ENCODE measurements at regions not wholly inside any gene's neighbourhood (a gene's known extent, or its start where the extent isn't known, plus 50 kb on each side); places are given as distances from the start of the nearest gene placed in this dataset.
"Not testable (repeated sequence)": the region's sequence is repeated elsewhere in the genome, so short reads cannot be mapped to it uniquely, and the experiment has no call there.

DNA sequence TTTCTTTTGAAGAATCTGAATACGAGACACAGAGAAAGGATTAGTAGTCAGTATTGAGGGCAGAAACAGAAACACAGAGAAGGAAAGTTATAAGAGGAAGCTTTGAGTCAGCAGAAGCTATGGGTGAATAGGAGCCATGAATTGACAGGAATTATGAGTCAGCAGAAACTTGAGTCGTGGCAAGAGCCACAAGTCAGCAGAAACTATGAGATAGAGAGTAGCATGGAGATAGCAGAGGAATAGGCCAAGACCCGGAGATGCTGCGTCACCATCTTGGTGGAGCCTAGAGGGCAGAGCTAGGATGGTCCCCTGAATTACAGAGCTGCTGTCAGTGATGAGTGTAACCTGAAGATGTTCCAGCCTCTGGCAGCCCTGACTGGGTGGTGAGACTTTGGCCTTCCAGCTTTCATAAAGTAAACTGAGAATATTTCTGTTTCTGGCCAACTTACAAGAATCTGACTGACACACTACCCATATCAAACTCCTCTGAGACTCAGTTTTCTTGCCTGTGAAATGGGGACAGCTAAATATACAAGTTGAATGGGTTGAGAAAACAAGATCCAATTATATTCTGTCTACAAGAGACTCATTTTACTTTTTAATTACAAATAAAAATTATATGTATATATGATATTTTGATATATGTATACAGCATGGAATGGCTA lies 211.8 kb downstream of the NPIPA7 start:
- H3K4me3 ChIP-seq (ENCODE audit: low read depth, low read length); H3K9me3 ChIP-seq (ENCODE audit: control insufficient read depth, insufficient read depth, low read length); H3K27ac ChIP-seq (ENCODE audit: low read depth, low read length); H3K9ac ChIP-seq (ENCODE audit: low read depth, low read length); H3K27me3 ChIP-seq (ENCODE audit: control insufficient read depth, insufficient read depth, low read length); H3K36me3 ChIP-seq (ENCODE audit: control insufficient read depth, insufficient read depth, low read length); H3K4me1 ChIP-seq (ENCODE audit: control insufficient read depth, insufficient read depth, low read length): not testable (repeated sequence)

DNA sequence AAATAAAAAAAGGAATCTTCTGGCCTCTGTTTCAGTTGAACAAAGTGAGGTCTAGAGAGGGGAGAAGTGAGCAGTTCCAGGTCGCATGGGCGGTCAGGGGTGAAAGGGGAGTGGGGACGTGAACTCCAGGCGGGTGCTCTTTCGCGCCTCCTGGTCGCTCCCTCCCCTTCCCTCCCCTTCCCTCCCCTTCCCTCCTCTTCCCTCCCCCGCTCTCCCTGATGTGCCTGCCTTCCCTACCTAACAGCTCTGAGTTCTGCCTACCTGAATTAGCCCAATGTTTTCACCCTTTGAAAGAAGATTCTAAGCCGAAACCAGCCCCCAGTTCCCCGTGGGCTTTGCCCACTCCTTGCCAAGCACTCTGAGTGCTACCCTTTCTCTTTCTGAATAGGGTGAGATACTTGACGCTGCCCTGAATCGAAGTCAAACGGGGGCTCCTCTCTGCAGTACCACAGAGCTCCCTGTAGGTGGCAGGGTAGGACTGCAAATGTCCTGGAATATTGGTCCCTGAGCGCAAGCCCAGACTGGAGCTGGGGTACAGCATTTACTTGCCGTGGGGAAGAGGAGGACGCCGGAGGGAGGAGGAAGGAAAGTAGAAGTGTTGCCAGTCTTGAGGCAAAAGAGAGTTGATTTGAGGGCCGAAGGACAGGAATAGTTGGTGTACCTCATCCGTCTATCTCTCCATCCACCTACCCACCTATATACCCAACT lies 214.4 kb downstream of the NPIPA7 start:
- peak overlapping the region; percentile 46 for H3K4me3 ChIP-seq (ENCODE audit: low read depth, low read length)
- H3K4me1 ChIP-seq (ENCODE audit: control insufficient read depth, insufficient read depth, low read length); H3K9me3 ChIP-seq (ENCODE audit: control insufficient read depth, insufficient read depth, low read length); H3K36me3 ChIP-seq (ENCODE audit: control insufficient read depth, insufficient read depth, low read length); H3K27me3 ChIP-seq (ENCODE audit: control insufficient read depth, insufficient read depth, low read length); H3K9ac ChIP-seq (ENCODE audit: low read depth, low read length); H3K27ac ChIP-seq (ENCODE audit: low read depth, low read length): not testable (repeated sequence)

DNA sequence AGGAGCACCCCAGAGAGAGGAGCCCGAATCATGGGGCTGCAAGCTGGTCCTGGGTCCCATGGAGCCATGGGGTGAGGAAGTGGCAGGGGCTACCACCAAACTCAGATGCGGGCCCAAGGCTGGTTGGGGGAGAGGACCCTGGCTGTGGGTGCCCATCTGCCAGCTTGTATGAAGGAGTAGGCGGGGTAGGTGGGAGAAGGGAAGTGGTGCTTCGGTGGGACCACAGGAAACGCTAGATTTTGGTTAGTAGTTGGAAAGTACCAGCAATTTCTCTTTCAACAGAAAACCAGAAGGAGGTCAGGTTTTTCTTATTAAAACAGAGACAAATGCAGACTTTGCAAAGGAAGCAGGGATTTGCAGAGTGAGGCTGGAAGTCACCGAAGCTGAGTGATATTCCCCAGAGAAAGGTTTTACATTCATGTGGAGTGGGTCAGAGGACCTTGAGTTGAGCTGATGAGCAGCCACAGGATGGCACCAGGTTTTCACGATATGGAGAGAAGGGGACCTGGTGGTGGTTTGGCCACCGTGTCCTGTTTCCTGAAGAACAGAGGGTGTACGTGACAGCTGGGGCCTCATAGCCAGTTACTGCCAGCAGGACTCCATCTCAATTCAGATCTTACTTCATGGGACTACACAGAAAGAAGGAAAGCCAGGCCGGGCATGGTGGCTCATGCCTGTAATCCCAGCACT lies 216.2 kb downstream of the NPIPA7 start:
- not testable (repeated sequence) for H3K4me3 ChIP-seq (ENCODE audit: low read depth, low read length); H3K9me3 ChIP-seq (ENCODE audit: control insufficient read depth, insufficient read depth, low read length); H3K27ac ChIP-seq (ENCODE audit: low read depth, low read length); H3K27me3 ChIP-seq (ENCODE audit: control insufficient read depth, insufficient read depth, low read length); H3K4me1 ChIP-seq (ENCODE audit: control insufficient read depth, insufficient read depth, low read length); H3K9ac ChIP-seq (ENCODE audit: low read depth, low read length); H3K36me3 ChIP-seq (ENCODE audit: control insufficient read depth, insufficient read depth, low read length)

DNA sequence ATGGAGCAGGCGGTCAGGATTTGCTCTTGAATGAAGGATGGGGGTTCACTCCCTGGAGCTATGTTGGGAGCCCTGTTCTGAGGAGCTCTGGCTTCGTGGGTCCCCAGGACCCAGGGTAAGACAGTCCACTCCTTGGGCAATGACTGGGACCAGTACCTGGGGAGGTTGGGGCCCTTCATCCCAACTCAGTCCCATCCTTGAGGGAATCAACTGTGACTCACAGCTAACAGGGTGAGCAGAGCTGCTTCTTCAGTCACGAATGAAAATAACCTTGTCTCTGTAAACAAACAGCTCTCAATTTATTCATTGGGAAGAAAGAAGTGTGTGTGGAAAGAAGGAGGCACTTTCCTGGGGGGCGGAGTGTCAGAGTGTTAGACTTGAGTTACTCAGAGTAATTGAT lies 222.3 kb downstream of the NPIPA7 start:
- H3K4me1 ChIP-seq (ENCODE audit: control insufficient read depth, insufficient read depth, low read length); H3K27ac ChIP-seq (ENCODE audit: low read depth, low read length); H3K9ac ChIP-seq (ENCODE audit: low read depth, low read length); H3K9me3 ChIP-seq (ENCODE audit: control insufficient read depth, insufficient read depth, low read length); H3K36me3 ChIP-seq (ENCODE audit: control insufficient read depth, insufficient read depth, low read length); H3K4me3 ChIP-seq (ENCODE audit: low read depth, low read length); H3K27me3 ChIP-seq (ENCODE audit: control insufficient read depth, insufficient read depth, low read length): not testable (repeated sequence)

DNA sequence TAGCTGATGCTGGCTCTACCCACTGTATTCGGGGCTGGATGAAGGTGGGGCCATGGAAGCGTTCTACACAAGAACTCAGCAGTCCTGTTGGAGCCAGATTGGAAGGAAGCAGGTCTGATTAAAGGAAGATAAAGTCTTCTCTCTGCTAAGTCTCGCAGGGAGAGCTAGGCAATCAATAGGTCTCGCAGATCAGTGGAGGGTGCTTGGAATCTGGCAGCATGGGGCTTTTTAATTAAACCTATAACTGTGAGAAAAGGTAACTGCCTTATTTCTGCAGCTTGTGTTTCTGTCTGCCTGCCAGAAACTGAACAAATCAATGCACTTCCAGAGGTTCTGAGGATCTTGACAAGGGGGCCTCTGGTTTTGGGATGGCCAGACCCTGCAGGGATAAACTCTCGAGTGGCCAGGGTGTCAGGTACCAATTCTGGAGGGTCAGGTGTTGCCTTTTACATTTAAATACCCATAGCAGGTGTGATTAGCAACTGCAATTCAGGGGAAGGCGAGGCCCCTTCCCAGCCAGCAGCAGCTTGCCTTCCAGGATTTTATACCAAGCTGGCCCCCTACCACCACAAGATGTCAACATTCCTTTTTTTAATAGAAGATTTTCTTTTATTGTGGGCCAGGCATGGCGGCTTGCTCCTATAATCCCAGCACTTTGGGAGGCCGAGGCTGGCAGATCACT lies 228.6 kb downstream of the NPIPA7 start:
- not testable (repeated sequence) for H3K27me3 ChIP-seq (ENCODE audit: control insufficient read depth, insufficient read depth, low read length); H3K9ac ChIP-seq (ENCODE audit: low read depth, low read length); H3K9me3 ChIP-seq (ENCODE audit: control insufficient read depth, insufficient read depth, low read length); H3K4me1 ChIP-seq (ENCODE audit: control insufficient read depth, insufficient read depth, low read length); H3K4me3 ChIP-seq (ENCODE audit: low read depth, low read length); H3K27ac ChIP-seq (ENCODE audit: low read depth, low read length); H3K36me3 ChIP-seq (ENCODE audit: control insufficient read depth, insufficient read depth, low read length)

DNA sequence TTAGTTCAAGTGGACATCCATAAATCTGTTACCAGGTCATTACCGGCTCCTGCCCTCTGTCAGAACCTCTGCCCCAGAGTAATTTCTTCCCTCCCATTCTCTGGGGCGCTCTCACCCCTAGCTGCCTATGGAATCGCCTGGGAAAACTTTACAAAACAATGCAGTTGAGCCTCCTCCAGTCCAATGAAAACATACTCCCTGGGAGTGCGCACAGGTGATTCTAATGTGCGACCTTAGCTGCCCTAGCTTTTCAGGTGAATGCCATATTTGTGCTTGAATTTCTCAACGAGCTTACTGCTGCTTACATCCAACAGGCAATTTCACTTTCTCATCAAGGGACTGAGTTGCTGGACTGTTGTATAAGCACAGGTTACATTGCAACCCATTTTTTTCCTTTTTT lies 230.7 kb downstream of the NPIPA7 start:
- H3K9me3 ChIP-seq (ENCODE audit: control insufficient read depth, insufficient read depth, low read length); H3K4me1 ChIP-seq (ENCODE audit: control insufficient read depth, insufficient read depth, low read length); H3K9ac ChIP-seq (ENCODE audit: low read depth, low read length); H3K27me3 ChIP-seq (ENCODE audit: control insufficient read depth, insufficient read depth, low read length); H3K27ac ChIP-seq (ENCODE audit: low read depth, low read length); H3K36me3 ChIP-seq (ENCODE audit: control insufficient read depth, insufficient read depth, low read length); H3K4me3 ChIP-seq (ENCODE audit: low read depth, low read length): not testable (repeated sequence)

DNA sequence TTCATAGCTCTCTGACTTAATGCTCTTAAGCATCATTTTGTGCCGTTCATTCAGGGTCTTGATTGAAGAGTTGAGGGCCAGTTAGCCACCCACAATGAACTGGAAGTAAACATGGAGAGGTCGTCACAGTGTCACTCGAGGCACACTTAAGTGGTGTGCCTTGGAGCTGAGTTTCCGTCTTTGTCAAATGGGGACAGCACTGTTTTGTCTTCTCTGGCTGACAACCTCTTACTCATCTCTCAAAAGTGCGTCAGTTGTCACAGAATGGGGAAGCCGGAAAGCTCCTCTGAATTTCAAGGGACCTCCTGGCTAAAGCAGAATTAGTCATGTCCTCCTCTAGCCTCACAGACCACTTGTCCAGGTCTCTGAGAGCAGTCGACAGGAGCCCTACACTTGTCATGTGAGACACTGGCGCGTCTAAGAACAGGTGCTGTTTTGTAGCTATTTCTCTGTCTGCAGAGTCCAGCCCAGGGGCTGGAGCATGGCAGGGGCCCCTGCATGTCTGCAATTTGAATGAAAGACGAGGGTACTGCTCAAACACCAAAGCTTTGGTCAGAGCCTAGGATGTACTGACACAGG lies 231.5 kb downstream of the NPIPA7 start:
- not testable (repeated sequence) for H3K9ac ChIP-seq (ENCODE audit: low read depth, low read length); H3K27me3 ChIP-seq (ENCODE audit: control insufficient read depth, insufficient read depth, low read length); H3K4me3 ChIP-seq (ENCODE audit: low read depth, low read length); H3K27ac ChIP-seq (ENCODE audit: low read depth, low read length); H3K36me3 ChIP-seq (ENCODE audit: control insufficient read depth, insufficient read depth, low read length); H3K4me1 ChIP-seq (ENCODE audit: control insufficient read depth, insufficient read depth, low read length); H3K9me3 ChIP-seq (ENCODE audit: control insufficient read depth, insufficient read depth, low read length)

DNA sequence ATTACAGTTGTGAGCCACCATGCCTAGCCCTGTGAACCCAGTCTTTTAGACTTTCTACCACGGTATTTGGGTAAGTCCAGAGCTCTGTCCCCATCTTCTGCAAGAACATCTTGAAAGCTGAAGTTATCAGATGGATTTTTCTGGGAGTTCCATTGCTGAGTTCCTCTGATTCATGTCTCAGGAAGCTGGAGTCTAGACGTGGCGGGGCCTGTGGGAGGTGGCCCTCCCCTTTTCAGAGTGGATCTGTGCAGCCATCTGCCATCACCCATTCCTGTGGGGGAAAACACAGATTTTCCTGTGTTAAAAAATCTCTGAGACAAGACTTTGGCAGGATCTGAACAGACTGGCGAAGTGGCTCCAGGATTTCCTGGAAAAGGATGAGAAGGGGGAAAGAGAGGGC lies 234.3 kb downstream of the NPIPA7 start:
- H3K4me3 ChIP-seq (ENCODE audit: low read depth, low read length); H3K9ac ChIP-seq (ENCODE audit: low read depth, low read length); H3K4me1 ChIP-seq (ENCODE audit: control insufficient read depth, insufficient read depth, low read length); H3K27me3 ChIP-seq (ENCODE audit: control insufficient read depth, insufficient read depth, low read length); H3K27ac ChIP-seq (ENCODE audit: low read depth, low read length); H3K36me3 ChIP-seq (ENCODE audit: control insufficient read depth, insufficient read depth, low read length); H3K9me3 ChIP-seq (ENCODE audit: control insufficient read depth, insufficient read depth, low read length): not testable (repeated sequence)

DNA sequence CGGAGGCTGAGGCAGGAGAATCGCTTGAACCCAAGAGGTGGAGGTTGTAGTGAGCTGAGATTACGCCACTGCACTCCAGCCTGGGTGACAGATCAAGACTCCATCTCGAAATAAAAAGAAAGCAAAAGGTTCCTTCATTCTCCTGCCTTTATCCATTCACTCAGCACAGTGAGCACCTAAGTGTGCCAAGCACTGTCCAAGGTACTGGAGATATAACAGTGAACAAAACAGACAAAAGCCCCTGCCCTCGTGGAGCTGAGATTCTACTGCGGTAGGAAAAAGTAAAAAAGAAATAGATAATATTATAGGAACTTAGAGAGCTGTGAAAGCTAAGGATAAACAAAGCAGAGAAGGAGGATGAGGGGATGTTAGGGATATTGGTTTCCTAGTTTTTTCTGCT lies 235.5 kb downstream of the NPIPA7 start:
- not testable (repeated sequence) for H3K4me1 ChIP-seq (ENCODE audit: control insufficient read depth, insufficient read depth, low read length); H3K9ac ChIP-seq (ENCODE audit: low read depth, low read length); H3K36me3 ChIP-seq (ENCODE audit: control insufficient read depth, insufficient read depth, low read length); H3K4me3 ChIP-seq (ENCODE audit: low read depth, low read length); H3K27me3 ChIP-seq (ENCODE audit: control insufficient read depth, insufficient read depth, low read length); H3K27ac ChIP-seq (ENCODE audit: low read depth, low read length); H3K9me3 ChIP-seq (ENCODE audit: control insufficient read depth, insufficient read depth, low read length)

DNA sequence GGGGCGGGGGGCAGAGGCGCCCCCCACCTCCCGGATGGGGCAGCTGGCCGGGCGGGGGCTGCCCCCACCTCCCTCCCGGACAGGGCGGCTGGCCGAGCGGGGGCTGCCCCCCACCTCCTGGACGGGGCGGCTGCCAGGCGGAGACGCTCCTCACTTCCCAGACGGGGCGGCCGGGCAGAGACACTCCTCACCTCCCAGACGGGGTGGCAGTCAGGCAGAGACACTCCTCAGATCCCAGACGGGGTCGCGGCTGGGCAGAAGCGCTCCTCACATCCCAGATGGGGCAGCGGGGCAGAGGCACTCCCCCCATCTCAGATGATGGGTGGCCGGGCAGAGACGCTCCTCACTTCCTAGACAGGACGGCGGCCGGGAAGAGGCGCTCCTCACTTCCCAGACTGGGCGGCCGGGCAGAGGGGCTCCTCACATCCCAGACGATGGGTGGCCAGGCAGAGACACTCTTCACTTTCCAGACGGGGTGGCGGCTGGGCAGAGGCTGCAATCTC lies 240.1 kb downstream of the NPIPA7 start:
- not testable (repeated sequence) for H3K4me3 ChIP-seq (ENCODE audit: low read depth, low read length); H3K9me3 ChIP-seq (ENCODE audit: control insufficient read depth, insufficient read depth, low read length); H3K9ac ChIP-seq (ENCODE audit: low read depth, low read length); H3K27ac ChIP-seq (ENCODE audit: low read depth, low read length); H3K4me1 ChIP-seq (ENCODE audit: control insufficient read depth, insufficient read depth, low read length); H3K36me3 ChIP-seq (ENCODE audit: control insufficient read depth, insufficient read depth, low read length); H3K27me3 ChIP-seq (ENCODE audit: control insufficient read depth, insufficient read depth, low read length)

DNA sequence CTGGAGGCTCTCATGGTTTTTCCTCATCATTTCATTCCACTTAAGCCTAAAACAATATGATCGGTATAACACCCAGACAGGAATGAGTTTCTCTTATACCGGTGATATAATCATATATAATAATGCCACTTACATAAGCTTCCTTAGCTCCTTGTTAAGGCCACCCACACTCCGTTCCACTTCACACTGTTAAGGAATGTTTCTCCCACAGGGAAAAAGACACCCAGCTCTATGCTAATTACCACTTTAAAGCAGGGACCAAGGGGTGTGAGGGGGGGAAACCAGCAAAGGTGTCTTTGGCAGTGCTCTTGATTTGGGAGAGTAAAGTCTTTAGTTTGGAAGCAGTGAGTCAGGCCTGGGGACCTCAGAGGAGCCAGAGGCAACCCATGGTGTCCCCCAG lies 245.4 kb downstream of the NPIPA7 start:
- not testable (repeated sequence) for H3K9ac ChIP-seq (ENCODE audit: low read depth, low read length)

More for the DNA sequence above, 245.4 kb downstream of the NPIPA7 start:
- H3K27ac ChIP-seq (ENCODE audit: low read depth, low read length); H3K36me3 ChIP-seq (ENCODE audit: control insufficient read depth, insufficient read depth, low read length); H3K4me1 ChIP-seq (ENCODE audit: control insufficient read depth, insufficient read depth, low read length); H3K9me3 ChIP-seq (ENCODE audit: control insufficient read depth, insufficient read depth, low read length); H3K27me3 ChIP-seq (ENCODE audit: control insufficient read depth, insufficient read depth, low read length); H3K4me3 ChIP-seq (ENCODE audit: low read depth, low read length): not testable (repeated sequence)
